ENCODE measurements at regions not wholly inside any gene's neighbourhood (a gene's known extent, or its start where the extent isn't known, plus 50 kb on each side); places are given as distances from the start of the nearest gene placed in this dataset.

DNA sequence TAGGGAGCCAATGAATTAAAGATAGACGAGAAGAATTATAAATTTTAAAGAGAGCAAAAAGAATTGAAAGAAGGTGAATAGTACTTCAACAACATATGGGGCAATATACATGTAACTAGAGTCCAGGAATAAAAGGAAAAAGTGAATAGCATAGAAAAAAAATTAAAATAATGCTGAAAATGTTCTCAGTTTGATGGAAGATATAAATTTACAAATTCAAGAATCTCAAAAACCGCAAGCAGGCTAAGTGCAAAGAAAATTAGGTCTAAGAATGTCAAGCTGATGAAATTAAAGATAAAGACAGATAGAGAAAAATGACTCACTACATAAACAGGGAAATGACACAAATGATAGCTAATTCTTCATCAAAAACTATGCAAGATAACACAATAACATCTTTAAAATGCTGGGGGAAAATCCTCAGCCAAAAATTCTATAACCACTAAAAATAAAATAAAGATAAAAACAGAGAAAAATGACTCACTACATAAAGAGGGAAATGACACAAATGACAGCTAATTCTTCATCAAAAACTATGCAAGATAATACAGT is 326.3 kb downstream of the TBX15 start:
- no peak for TF ChIP-seq POLR2A (IDR thresholded peaks at IDR 0.05; ENCODE audit: low read depth, low read length)
- TF ChIP-seq CTCF (conservative IDR thresholded peaks at IDR 0.05; ENCODE audit: low read depth, low read length): no peak
- no peak for TF ChIP-seq CEBPB (IDR thresholded peaks at IDR 0.05; ENCODE audit: low read depth, low read length)
- TF ChIP-seq USF2 (IDR thresholded peaks at IDR 0.05; ENCODE audit: low read depth, low read length): no peak
